Tibial nerve (tissue), 4 donors: ENCODE measurements at regions not wholly inside any gene's neighbourhood (a gene's known extent, or its start where the extent isn't known, plus 50 kb on each side); places are given as distances from the start of the nearest gene placed in this dataset.

Source experiments
- DNase-seq, 2 donors: peaks; one replicate each; pipeline ENCODE4 v3.0.0-alpha.2; 2019; ENCODE audit warnings: low spot score in 2 of 2
- H3K27ac ChIP-seq, 4 donors: fragments of 200-600 bp; sonication (generic) in 3 of 4; one replicate each; pipeline ENCODE4 v1.5.1; 2017 to 2019; ENCODE audit warnings: mild to moderate bottlenecking in 1 of 4
- H3K27me3 ChIP-seq, 2 donors: fragments of 200-600 bp; sonication (generic) in 1 of 2; one replicate each; pipeline versions ENCODE4 v1.5.1 to v1.6.0; 2017 to 2019
- H3K36me3 ChIP-seq, 3 donors: fragments of 200-600 bp; sonication (generic); one replicate each; pipeline ENCODE4 v1.5.1; 2018 to 2019
- H3K4me1 ChIP-seq, 4 donors: fragments of 200-600 bp; sonication (generic) in 3 of 4; one replicate each; pipeline ENCODE4 v1.5.1; 2017 to 2019
- H3K4me3 ChIP-seq, 4 donors: fragments of 200-600 bp; sonication (generic) in 3 of 4; one replicate each; pipeline ENCODE4 v1.5.1; 2017 to 2019; ENCODE audit warnings: mild to moderate bottlenecking in 1 of 4, moderate library complexity in 1 of 4
- H3K9me3 ChIP-seq, 4 donors: fragments of 200-600 bp; sonication (generic) in 3 of 4; one replicate each; pipeline ENCODE4 v1.5.1; 2017 to 2019
- EP300 ChIP-seq, 2 donors: sonication (generic); formaldehyde crosslinking; IDR thresholded peaks; one replicate each; pipeline ENCODE4 v1.6.1; 2017; ENCODE audit warnings: antibody characterized with exemption in 2 of 2, mild to moderate bottlenecking in 1 of 2
- POLR2A ChIP-seq, 2 donors: fragments of 450-650 bp; IDR thresholded peaks; one replicate each; pipeline ENCODE4 v1.6.1; 2017; ENCODE audit warnings: antibody characterized with exemption in 2 of 2, mild to moderate bottlenecking in 2 of 2, moderate library complexity in 2 of 2
- WGBS, 2 donors: methylation state at CpG; one replicate each; pipeline ENCODE4 v1.1.5; 2018; 5-methylcytosine and 5-hydroxymethylcytosine counted together
- TF ChIP-seq, protein P1 (sequence below), 5 experiments: fragments of 200-600 bp in 3 of 5; fragments of 450-650 bp in 2 of 5; sonication (generic) in 3 of 5; IDR thresholded peaks; one replicate each; pipeline ENCODE4 v1.5.1; 2016 to 2019; ENCODE audit warnings: antibody characterized with exemption in 5 of 5, mild to moderate bottlenecking in 3 of 5, moderate library complexity in 2 of 5

DNA sequence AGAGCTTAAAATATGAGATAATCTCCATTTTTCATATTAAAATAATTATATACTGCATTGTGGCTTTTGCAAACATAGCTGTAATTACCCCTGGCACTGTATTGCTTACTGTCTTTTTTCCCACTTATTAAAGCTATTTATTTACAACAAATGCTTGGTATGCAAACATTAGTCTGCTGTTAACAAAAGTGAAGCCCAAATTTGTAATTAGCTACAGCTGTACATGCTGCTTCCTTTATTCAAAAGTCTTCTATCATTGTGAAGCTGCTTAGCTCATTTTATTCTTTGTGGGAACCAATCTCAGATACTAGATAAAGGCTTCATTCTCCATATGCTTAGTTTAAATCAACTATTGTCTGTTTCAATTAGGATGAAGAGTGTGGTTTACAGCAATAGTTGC, 425.8 kb upstream of the FOXG1 start:
- Histone ChIP-seq H3K27me3 (no peaks in the 10 kb centered on the region), H3K4me3 (no peak overlapping the region), H3K9me3 (no peaks in the 10 kb centered on the region), H3K36me3 (no peaks in the 10 kb centered on the region), H3K27ac (no peak overlapping the region), H3K4me1 (no peaks in the 10 kb centered on the region)
- DNase-seq: no peak
- TF ChIP-seq EP300 (IDR thresholded peaks at IDR 0.05): no peak
- TF ChIP-seq POLR2A (IDR thresholded peaks at IDR 0.05): no peak
- TF ChIP-seq, protein P1, sequence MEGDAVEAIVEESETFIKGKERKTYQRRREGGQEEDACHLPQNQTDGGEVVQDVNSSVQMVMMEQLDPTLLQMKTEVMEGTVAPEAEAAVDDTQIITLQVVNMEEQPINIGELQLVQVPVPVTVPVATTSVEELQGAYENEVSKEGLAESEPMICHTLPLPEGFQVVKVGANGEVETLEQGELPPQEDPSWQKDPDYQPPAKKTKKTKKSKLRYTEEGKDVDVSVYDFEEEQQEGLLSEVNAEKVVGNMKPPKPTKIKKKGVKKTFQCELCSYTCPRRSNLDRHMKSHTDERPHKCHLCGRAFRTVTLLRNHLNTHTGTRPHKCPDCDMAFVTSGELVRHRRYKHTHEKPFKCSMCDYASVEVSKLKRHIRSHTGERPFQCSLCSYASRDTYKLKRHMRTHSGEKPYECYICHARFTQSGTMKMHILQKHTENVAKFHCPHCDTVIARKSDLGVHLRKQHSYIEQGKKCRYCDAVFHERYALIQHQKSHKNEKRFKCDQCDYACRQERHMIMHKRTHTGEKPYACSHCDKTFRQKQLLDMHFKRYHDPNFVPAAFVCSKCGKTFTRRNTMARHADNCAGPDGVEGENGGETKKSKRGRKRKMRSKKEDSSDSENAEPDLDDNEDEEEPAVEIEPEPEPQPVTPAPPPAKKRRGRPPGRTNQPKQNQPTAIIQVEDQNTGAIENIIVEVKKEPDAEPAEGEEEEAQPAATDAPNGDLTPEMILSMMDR (IDR thresholded peaks at IDR 0.05): no peak

DNA sequence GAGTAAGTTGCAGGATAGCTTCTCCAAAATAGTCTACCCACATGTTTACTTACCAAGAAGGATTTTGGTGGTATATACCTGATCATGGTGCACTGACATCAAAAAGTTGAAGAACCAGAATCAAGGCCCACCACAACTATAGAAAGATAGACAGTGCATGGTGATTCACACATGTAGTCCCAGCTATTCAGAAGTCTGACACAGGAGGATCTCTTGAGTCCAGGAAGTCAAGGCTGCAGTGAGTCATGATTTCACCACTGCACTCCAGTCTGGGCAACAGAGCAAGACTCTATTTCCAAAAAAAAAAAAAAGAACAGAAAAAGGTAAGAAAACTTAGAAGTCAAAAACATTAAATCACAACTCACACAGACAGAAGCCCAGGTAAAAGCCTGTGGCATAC, 422.2 kb upstream of the FOXG1 start:
- Histone ChIP-seq H3K36me3 (no peaks in the 10 kb centered on the region), H3K27me3 (no peaks in the 10 kb centered on the region), H3K4me3 (no peak overlapping the region), H3K9me3 (no peaks in the 10 kb centered on the region), H3K27ac (no peak overlapping the region), H3K4me1 (no peaks in the 10 kb centered on the region)
- no peak for DNase-seq
- TF ChIP-seq POLR2A (IDR thresholded peaks at IDR 0.05) (no peak), EP300 (IDR thresholded peaks at IDR 0.05) (no peak)
- TF ChIP-seq, protein P1 (IDR thresholded peaks at IDR 0.05): no peak

DNA sequence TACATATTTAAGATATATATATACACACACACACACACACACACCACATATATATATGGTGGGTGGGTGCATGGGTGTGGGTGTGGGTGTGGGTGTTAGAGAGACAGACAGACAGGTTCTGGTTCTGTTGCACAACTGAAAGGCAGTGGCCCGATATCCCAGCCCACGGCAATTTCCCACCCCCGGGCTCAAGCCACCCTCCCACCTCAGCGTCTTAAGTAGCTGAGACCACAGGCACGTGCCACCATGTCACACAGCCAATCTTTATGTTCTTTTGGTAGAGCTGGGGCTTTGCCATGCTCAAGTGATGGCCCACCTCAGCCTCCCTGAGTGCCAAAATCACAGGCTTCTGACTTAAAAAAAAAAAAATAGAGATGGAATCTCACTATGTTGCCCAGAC, 417.8 kb upstream of the FOXG1 start:
- Histone ChIP-seq H3K4me3 (no peak overlapping the region), H3K27ac (no peak overlapping the region), H3K4me1 (no peaks in the 10 kb centered on the region), H3K36me3 (no peaks in the 10 kb centered on the region), H3K27me3 (no peaks in the 10 kb centered on the region), H3K9me3 (no peaks in the 10 kb centered on the region)
- no peak for DNase-seq
- TF ChIP-seq EP300 (IDR thresholded peaks at IDR 0.05) (no peak), POLR2A (IDR thresholded peaks at IDR 0.05) (no peak)
- TF ChIP-seq, protein P1 (IDR thresholded peaks at IDR 0.05): no peak
- WGBS, 2 donors: 96 to 99% methylated on average over 5 of the region's 5 CpGs

DNA sequence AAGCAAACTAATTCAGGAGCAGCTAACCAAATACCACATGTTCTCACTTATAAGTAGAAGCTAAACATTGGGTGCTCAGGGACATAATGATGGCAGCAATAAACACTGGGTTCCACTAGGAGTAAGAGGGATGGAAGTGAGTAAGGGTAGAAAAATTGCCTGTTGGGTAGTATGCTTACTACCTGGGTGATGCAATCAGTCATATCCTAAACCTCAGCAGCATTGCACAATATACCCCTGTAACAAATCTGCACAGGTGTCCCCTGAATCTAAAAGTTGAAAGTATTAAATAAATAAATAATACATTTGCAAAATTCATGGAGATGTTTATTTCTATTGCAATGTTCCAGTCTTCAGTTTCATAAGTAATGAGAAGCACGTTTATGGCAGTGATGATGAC, 409.8 kb upstream of the FOXG1 start:
- 54 to 57% methylated on average over 1 of the region's 1 CpG for WGBS, 2 donors
- peaks cover 0 to 10% (median 2%) of the 10 kb centered on the region in 4 donors for H3K9me3 ChIP-seq
- no peaks in the 10 kb centered on the region for H3K4me1 ChIP-seq
- DNase-seq: no peak
- no peaks in the 10 kb centered on the region for H3K36me3 ChIP-seq
- TF ChIP-seq EP300 (IDR thresholded peaks at IDR 0.05): no peak
- H3K27me3 ChIP-seq: no peaks in the 10 kb centered on the region
- no peak overlapping the region for H3K4me3 ChIP-seq
- no peak overlapping the region for H3K27ac ChIP-seq

DNA sequence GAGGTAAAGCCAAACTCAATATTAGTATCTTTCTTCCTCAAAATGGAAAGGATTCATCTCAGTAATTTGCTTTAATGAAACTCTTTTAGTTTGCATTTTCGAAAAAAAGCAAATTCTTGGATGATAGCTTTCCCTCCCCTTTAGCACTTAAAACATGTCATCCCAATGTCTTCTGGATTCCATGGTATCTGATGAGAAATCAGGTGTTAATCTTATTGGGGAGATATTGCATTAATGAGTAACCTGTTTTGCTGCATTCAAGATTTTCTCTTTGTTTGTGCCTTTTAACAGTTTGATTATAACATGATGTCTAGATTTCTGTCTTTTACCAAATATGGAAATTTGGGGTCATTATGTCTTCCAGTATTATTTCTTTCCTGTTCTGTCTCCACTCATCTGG, 405.1 kb upstream of the FOXG1 start:
- Histone ChIP-seq H3K27ac (no peak overlapping the region), H3K4me1 (no peaks in the 10 kb centered on the region), H3K9me3 (peaks cover 0 to 10% (median 2%) of the 10 kb centered on the region in 4 donors), H3K4me3 (no peak overlapping the region), H3K27me3 (no peaks in the 10 kb centered on the region), H3K36me3 (no peaks in the 10 kb centered on the region)
- TF ChIP-seq, protein P1 (IDR thresholded peaks at IDR 0.05): no peak
- no peak for TF ChIP-seq EP300 (IDR thresholded peaks at IDR 0.05)
- TF ChIP-seq POLR2A (IDR thresholded peaks at IDR 0.05): no peak
- DNase-seq: no peak
- WGBS, 2 donors: 76 to 85% methylated on average over 1 of the region's 1 CpG

DNA sequence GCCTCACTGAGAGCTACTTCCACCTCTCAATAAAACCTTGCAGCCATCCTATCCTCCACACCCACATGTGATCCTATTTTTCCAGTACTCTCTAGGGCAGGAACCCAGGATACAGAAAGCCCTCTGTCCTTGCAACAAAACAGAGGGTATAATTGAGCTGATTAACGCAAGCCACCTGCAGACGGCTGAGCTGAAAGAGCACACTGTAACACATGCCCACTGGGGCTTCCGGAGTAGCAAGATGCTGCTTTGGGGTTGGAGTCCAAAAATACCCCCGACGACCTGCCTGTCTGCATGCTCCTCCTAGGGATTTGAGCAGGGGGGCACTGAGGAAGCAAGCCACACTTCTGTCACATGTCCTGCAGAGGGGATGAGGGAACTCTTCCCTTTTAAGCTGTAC, 401.1 kb upstream of the FOXG1 start:
- DNase-seq: no peak
- Histone ChIP-seq H3K4me1 (no peaks in the 10 kb centered on the region), H3K4me3 (no peak overlapping the region), H3K9me3 (peaks cover 0 to 10% (median 2%) of the 10 kb centered on the region in 4 donors), H3K36me3 (no peaks in the 10 kb centered on the region), H3K27me3 (no peaks in the 10 kb centered on the region), H3K27ac (no peak overlapping the region)
- TF ChIP-seq, protein P1 (IDR thresholded peaks at IDR 0.05): no peak
- TF ChIP-seq POLR2A (IDR thresholded peaks at IDR 0.05): no peak
- 62 to 64% methylated on average over 5 of the region's 5 CpGs for WGBS, 2 donors
